GM19023 (cell line): ENCODE measurements at regions not wholly inside any gene's neighbourhood (a gene's known extent, or its start where the extent isn't known, plus 50 kb on each side); places are given as distances from the start of the nearest gene placed in this dataset.

Experiments
- ATAC-seq: cut with Tn5 transposase; IDR thresholded peaks from one replicate; pipeline ENCODE4 v1.9.1; 2021; ENCODE audit warnings: mild to moderate bottlenecking, moderate library complexity; ENCODE audit not compliant: unreplicated experiment

DNA sequence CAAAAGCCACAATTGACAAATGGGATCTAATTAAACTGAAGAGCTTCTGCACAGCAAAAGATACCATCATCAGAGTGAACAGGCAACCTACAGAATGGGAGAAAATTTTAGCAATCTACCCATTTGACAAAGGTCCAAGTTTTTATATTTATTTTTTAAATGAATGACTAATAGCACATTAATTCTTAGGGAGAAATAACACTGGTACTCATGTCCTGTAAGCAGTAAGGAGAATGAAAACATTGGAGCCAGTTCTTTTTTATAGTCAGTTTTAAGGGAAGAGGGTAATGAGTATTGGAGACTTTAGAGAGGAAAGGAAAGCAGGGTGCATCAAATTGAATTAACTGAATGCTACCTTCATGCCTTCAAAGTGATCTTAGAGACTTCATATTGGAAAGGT is 404.7 kb upstream of the TGFBR2 start:
- no peak for ATAC-seq

DNA sequence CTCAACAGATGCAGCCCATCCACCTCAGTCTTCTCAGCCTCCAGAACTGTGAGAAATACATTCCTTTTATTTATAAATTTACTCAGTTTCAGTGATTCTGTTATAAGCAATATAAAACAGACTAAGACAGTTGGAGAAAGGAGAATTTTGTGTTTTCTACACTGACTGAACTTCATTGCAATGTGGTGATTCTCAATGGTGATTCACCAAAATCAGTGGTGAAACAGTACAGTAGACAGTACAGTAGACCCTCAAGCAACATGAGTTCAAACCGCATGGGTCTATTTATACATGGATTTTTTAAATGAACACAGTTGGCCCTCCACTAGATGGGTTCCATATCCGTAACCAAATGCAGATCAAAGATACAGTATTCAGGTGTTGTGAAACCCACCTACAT is 403.1 kb upstream of the TGFBR2 start:
- ATAC-seq, result no peak

DNA sequence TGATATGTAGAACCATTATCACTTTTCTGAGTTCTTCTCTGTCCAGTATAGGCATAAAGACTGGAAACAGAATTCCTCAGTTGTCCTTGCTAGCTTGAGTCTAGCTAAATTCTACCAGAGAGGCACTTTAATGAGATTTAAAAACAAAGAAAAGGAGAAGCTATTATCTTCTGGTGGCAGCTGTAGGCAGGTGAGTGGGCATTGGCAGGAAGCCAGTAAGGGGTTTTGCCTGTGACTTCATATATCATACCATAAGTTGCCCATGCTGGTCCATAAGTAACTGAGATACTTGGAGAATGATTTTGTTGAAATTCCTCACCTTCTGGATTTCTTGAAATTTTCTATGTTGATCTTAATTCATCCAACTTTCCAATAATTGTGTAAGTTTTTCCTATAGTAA is 402.3 kb upstream of the TGFBR2 start:
- no peak for ATAC-seq

DNA sequence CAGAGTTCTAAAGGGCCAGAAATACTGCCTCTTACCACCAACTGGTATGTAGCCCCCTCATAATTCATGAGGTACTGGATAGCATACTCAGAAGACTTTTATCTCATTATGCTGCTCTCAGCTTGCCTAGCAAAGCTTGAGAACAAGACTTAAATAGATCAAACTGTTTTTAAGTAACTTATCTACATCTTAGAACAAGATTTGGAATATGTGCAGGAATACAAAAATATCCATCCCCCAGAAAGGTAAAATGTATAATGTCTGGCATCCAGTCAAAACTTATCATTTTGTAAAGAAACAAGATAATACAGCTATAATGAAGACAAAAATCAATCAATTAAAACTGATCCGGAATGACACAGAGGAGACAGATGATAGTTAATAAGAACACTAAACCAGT is 400.4 kb upstream of the TGFBR2 start:
- no peak for ATAC-seq

DNA sequence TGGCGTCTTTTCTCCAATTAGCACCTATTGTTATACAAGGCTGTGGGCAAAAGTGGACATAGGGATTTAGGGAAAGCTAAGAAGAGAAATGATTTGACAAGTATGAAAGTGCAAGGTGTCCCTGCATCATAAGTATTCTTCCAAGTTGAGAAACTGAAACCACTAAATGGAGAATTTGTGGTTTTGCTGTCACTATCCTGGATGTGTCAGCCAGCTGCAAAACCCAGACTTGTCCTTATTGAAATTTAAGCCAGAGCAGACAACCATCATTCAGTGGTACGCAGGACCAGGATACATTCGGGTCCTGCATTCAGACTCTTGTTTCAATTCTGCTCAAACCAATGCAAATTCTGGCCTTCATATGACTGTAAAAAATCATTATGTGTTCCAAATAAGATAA is 384.8 kb upstream of the TGFBR2 start:
- ATAC-seq, result no peak

DNA sequence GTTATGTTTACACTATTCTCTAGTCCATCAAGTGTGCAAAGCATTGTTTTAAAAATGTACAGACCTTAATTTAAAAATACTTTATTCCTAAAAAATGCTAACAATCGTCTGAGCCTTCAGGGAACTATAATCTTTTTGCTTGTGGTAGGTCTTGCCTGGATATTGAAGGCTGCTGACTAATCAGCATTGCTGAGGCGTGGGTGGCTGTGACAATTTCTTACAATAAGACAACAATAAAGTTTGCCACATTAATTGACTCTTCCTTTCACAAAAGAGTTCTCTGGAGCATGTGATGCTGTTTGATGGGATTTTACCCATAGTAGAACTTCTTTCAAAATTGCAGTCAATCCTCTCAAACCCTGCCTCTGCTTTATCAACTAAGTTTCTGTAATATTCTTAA is 384.0 kb upstream of the TGFBR2 start:
- ATAC-seq, result no peak

DNA sequence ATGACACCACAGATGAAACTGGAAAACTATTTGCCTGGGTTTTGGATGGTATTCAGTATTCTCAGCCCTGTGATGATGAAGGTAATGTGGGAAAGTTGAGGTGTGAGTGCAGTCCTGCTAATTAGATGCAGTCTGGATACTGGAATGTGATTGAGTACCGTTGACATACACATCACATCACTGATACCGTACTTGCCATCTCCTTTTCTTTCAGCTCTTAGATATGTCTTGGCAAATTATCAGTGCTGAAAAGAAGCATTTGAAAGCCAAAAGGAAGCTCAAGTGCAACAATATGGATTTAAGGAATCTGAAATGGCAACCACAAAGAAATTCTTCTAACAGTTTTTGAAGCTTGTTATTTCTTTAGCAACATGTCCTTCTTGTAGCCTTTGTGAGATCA is 381.4 kb upstream of the TGFBR2 start:
- ATAC-seq, result no peak

DNA sequence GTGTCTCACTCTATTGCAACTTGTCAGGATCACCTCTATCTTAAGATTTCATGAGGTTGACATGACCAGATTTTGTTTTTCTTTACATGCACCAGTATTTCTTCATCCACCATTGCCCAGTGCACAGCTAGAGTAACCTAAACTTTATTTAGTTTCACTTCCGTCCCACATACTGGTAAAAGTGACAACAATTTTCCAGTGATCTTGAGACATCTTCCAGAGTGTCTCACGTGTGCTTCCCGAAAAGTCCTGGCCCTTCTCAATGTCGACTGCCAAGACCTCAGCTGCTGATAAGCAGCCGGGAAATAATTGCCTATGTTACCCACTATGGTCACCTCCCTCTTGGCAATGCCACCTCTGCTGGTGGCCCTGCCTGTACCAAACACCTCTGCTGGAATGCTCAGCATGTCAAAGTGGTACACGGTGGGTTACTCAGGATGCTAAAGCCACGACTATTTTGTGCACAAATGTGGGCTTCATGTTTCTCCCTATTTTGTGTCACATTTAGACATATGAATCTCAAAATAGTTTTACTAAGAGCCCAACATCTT is 379.7 kb upstream of the TGFBR2 start:
- ATAC-seq, result no peak

DNA sequence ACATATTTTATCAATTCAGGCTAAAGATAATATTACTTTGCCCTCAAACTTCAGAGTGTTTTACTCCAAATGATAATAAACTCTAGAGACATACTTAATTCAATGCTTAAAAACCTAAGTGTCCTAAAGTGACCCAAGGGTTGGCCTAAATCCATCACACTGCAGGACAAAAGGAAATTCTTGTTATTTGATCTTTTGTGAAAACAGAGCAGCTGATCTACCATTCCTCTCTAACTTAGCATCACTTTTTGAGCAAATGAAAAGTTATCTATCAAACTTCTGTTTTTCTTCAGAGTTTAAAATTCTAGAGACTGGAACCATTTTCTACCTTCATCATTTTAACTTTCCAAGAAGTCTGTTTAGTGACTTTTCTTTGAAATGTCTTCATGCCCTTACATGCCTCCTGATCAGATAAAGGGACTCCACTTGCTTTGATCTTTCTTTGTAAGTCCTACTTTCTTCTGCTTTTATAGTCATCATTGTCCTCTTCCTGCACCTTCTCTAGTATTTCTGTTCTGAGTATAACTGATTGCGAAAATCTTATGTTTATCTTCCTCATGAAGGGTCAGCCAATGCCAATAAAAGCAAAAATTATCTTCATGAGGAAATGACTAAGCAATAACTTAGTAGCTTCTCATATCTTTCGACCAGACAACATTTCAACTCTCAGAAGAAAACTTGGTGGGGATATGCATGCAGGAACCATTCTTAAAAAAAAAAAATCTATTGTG is 378.7 kb upstream of the TGFBR2 start:
- ATAC-seq, result no peak

DNA sequence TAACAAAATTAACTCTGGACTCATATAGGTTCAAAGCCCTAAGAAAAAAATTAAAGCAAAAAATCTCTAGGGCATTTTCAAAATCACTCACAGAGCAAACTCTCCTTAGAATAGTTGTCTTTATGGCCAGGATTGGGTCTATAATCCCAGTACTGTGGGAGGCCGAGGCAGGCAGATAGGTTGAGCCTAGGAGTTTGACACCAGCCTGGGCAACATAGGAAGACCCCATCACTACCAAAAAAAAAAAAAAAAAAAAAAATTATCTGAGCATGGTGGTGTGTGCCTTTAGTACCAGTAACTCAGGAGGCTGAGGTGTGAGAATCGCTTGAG is 378.1 kb upstream of the TGFBR2 start:
- no peak for ATAC-seq

DNA sequence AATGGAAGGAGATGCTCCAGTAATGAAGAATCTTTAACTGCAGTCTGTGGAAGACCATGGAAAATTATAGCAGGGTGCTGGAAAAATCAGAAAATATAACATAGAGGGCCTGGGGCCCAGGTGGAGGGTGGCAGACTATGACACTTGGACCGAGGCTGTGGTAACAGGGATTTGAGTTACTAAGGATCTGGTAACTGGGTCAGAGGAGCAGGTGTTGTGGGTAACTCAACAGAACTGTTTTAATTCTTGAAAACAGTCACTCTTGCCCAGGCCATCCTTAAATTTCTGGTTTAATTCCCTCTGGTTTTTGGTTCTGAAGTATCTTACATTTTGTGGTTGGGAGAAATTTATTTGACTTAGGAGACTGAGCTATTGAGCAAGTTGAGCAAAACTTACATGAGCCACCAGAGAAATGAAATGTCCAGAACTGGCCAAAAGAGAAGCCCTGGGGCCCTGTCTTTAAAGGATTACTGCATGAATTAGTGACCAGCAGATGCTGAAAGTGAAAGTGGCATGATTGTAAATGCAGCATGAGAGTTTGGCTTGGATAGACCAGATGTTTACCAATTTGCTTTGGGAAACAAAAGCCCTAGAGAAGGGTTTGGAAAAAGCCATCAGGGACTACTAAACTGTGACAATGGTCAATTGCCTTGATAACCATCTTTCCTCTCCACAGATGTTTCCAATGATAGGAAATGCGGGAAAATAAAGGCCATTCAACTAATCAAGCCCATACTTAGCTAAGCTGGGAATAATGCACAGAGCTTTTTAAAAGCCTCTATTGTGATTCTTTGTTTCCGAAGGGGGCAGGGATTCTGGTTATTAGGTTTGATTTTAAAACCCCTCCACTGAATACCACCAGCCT is 374.9 kb upstream of the TGFBR2 start:
- ATAC-seq, result no peak

DNA sequence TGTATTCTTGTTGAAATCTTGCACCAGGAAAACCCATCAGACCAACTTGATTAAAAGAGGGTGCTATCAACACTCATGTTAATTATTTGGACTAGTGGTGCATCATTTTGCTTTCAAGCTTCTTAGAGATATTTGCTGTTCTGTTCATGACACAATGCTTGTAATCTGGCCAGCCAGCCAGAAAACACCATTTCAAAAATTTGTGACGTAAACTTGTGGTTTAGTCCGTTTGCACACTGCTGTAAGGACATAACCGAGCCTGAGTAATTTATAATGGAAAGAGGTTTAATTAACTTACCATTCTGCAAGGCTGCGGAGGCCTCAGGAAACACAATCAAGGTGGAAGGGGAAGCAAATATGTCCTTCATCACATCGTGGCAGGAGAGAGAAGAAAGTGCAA is 374.3 kb upstream of the TGFBR2 start:
- no peak for ATAC-seq

DNA sequence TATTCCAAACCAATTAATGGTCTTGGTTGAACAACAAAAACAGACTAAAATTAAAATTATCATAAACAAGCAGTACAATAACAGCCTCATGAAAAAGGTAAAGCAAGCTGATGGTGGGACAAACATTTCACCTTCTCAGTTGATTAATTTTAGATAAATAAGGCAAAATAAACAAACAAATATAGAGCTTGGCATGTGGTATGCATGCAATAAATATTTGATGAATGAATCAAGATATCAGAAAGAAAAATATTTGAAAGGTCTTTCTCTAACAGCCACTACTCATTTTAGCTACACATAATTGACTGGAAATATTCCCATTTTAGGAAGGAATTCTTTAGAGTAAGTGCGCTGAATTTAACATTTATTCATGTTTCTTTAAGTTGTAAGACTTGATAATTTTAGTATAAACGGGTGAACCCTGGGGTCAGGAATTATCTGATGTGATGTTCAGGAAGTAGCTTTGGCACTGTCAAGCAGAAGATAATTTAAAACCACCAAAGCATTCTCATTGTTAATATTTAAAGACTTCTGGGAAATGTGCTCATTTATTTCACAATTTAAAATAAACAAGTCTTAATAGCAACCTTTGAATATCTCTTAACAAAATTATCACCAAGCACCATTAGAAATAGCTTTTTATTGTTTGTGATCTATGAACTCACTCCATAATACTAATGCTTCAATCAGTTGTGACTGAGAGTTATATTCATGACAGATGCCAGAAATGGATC is 372.3 kb upstream of the TGFBR2 start:
- ATAC-seq, result no peak

DNA sequence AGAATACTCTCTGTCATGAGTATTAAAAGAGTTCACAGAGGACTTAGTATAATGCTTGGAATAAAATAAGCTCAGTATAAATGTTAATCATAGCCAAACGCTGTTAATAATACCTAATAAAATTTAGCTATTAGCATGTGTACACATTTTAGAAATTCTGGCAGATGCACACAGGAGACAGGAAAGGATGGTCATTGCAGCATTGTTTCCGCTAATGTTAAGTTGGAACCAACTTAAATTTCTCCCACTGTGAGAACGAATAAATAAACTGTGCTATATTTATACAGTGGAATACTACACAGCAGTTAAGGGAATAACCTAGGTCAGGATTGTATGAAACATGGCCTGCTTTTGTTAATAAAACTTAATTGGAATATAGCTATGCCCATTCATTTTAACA is 370.4 kb upstream of the TGFBR2 start:
- ATAC-seq, result no peak

DNA sequence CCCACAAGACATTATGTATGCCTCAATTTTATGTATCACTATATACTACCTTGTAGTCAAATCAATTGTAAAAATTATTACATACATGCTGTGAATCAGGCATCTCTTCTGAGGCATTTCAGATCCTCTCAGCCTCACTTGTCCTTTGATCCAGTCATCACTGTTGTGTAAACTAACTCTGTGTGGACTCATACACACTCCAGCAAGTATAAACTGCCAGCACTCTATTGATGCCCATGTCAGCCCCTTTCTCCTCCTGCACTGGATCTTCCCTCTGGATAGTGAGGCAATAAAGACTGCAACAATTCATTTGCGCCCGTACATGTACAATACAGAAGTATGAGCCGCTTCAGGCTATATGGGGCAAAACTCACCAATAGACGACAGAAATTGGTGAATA is 364.7 kb upstream of the TGFBR2 start:
- no peak for ATAC-seq

DNA sequence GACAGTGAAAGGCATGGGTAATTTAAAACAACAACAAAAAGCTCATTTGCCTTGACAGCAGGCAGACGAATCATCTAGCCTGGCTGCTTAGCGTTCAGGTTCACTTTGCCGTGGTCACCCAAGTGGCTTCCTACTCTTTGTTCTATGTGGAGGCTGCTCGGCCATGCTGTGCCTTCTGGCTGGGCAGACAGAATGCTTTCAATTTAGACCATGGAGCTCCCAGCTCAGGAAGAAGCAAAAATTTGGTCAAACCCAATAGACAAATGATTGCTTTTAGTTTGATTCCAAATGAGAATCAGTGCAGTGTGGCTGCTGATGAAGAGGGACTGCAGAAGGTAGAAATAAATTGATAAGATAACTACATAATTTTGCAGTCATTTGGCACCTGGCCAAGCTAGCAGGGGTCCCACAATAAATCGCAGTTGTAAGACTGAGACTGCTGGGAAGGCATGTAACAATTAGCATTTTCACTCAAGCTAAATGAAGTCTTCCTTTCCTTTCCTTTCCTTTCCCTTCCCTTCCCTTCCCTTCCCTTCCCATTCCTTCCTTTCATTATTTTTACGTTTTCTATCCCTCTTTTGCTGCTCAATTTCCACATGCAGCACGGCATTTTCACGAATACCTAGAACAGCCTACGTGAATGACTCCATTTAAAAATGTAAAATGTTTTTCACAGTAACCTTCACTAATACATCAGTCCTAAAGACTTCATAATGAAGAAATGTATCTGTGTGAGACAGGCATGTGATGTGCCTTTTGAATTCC is 360.4 kb upstream of the TGFBR2 start:
- ATAC-seq, result no peak

DNA sequence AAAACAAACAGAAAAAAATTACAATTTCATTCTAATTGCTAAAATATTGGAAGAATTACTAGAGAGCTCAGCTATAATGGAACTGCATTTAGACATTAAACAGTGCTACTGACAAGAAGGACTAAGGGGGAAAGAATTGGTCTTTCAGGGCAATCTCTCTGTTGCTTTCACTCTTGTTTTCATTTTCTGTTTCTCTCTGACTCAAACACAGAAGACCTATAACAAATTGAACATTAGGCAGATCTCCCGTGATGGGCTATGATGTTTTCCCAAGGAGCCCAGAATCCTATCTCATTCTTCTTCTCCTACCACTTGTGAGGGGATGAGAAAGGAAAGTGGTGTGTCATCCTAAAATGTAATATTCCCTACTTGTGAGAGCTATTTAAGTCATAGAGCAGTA is 358.0 kb upstream of the TGFBR2 start:
- peak; percentile 79 for ATAC-seq

DNA sequence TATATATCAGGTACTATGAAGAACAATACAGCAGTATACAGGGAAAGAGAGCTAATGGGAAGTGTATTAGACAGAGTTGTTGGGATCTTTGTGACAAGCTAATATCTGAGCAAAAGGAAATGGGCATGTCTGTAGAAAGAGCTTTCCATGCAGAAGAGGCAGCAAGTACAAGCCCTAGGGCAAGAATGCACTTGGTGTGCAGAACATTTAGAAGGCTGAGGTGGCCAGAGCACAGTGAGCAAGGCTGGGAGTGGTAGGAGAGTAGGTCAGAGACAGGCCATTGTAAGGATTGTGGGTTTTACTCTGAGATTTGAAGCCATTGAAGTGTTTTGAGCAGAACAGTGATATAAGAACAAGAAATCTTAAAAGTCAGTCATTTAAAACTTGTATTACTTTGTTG is 353.9 kb upstream of the TGFBR2 start:
- ATAC-seq, result no peak

DNA sequence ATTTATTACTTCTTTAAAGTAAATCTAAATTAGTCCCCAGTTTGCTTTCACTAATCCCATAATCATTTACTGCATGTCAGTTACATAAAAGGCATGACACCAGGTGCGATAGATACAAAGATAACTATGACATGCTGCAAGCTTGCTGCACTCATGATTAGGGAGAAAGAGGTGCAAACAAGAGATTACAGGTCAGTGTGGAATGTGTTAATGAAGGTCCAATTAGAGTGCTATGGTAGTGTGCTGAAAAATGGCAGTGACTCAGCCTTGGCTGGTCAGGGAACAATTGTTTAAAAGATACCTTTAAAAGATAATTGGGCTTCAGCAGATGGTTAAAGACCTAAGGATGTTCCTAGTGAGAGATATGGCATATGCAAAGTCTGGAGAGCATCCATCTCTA is 352.6 kb upstream of the TGFBR2 start:
- ATAC-seq, result no peak

DNA sequence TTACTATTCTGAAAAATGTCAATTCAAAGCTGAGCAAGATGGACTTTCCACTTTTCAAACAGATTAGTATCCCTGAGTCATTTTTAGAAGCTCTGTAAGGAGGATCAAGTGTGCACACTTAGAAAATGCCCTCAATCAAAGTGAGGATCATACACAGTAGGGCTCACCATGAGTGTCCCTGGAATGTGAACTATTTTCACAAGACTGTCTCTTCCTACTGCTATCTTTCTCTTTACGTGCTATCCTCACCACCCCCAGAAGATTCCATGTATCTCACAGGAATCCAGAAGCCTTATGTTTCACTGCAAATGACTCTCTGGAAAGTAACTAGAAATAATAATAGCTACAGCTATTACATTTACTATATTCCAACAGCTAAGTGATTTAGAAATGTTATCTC is 349.9 kb upstream of the TGFBR2 start:
- ATAC-seq, result no peak
